WTC11 (cell line): ENCODE measurements at regions not wholly inside any gene's neighbourhood (a gene's known extent, or its start where the extent isn't known, plus 50 kb on each side); places are given as distances from the start of the nearest gene placed in this dataset.

ENCODE experiments used
- ATAC-seq: fragments of 200-7000 bp; cut with Tn5 transposase; 2 replicates; pipeline ENCODE4 v1.10.0; 2021; ENCODE audit warnings: mild to moderate bottlenecking, moderate library complexity
- CTCF ChIA-PET: fragments of 300-600 bp; sonication (Branson Sonifier 250); formaldehyde crosslinking; loops from one replicate; lab custom pipeline; 2021; ENCODE audit warnings: antibody characterized with exemption; lab: Charles Lee
- POLR2A ChIA-PET: fragments of 350-600 bp; sonication (Branson Sonifier 250); formaldehyde crosslinking; loops from one replicate; lab custom pipeline; 2021; ENCODE audit warnings: antibody characterized with exemption; lab: Charles Lee
- DNase-seq: peaks from one replicate; pipeline ENCODE4 v3.0.0; 2021; ENCODE audit warnings: low spot score
- H3K27ac Mint-ChIP-seq: 2 replicates; pipeline ENCODE4 v1.8.0; 2021; ENCODE audit warnings: mixed read lengths
- H3K27me3 Mint-ChIP-seq: 2 replicates; pipeline ENCODE4 v1.8.0; 2021; ENCODE audit warnings: low read depth, mild to moderate bottlenecking, moderate library complexity, mixed read lengths
- H3K36me3 Mint-ChIP-seq: 2 replicates; pipeline ENCODE4 v1.8.0; 2021; ENCODE audit warnings: mixed read lengths
- H3K4me1 Mint-ChIP-seq: 2 replicates; pipeline ENCODE4 v1.8.0; 2022; ENCODE audit warnings: mixed read lengths
- H3K4me3 Mint-ChIP-seq: 2 replicates; pipeline ENCODE4 v1.8.0; 2021; ENCODE audit warnings: mild to moderate bottlenecking, moderate library complexity, mixed read lengths
- H3K9me3 Mint-ChIP-seq: 2 replicates; pipeline ENCODE4 v1.8.0; 2021; ENCODE audit warnings: mixed read lengths
- ELF4 ChIP-seq: sonication (generic); formaldehyde crosslinking; IDR thresholded peaks from 2 replicates; pipeline ENCODE4 v1.8.1; 2022; ENCODE audit warnings: low read depth, mild to moderate bottlenecking, moderate library complexity, missing genetic modification reagents
- ESRRA ChIP-seq: sonication (generic); formaldehyde crosslinking; IDR thresholded peaks from 2 replicates; pipeline ENCODE4 v1.8.1; 2022; ENCODE audit warnings: mild to moderate bottlenecking, missing genetic modification reagents, borderline replicate concordance
- GABPB1 ChIP-seq: sonication (generic); formaldehyde crosslinking; IDR thresholded peaks from 2 replicates; pipeline ENCODE4 v1.8.1; 2023; ENCODE audit warnings: mild to moderate bottlenecking, missing genetic modification reagents
- GTF2I ChIP-seq: fragments of 250-450 bp; sonication (Bioruptor Pico); conservative IDR thresholded peaks from 2 replicates; pipeline ENCODE4 v1.4.0; 2021; ENCODE audit warnings: mild to moderate bottlenecking
- HMGA2 ChIP-seq: fragments of 250-450 bp; sonication (Bioruptor Pico); IDR thresholded peaks from 2 replicates; pipeline ENCODE4 v1.4.0; 2021; ENCODE audit warnings: mild to moderate bottlenecking, moderate library complexity
- JAZF1 ChIP-seq: fragments of 250-450 bp; sonication (Bioruptor Pico); IDR thresholded peaks from 2 replicates; pipeline ENCODE4 v1.9.0; 2021; ENCODE audit warnings: moderate library complexity, mild to moderate bottlenecking, inconsistent platforms
- NFE2L1 ChIP-seq: sonication (generic); formaldehyde crosslinking; IDR thresholded peaks from 2 replicates; pipeline ENCODE4 v1.8.1; 2023; ENCODE audit warnings: missing genetic modification reagents
- NR1H2 ChIP-seq: sonication (generic); formaldehyde crosslinking; IDR thresholded peaks from 2 replicates; pipeline ENCODE4 v1.9.0; 2021; ENCODE audit warnings: mild to moderate bottlenecking, moderate library complexity, missing genetic modification reagents
- PRRX2 ChIP-seq: fragments of 250-450 bp; sonication (Bioruptor Pico); IDR thresholded peaks from 2 replicates; pipeline ENCODE4 v1.8.0; 2021; ENCODE audit warnings: mild to moderate bottlenecking
- RORB ChIP-seq: fragments of 250-450 bp; sonication (Bioruptor Pico); IDR thresholded peaks from 2 replicates; pipeline ENCODE4 v1.9.0; 2021; ENCODE audit warnings: mild to moderate bottlenecking
- SOX15 ChIP-seq: fragments of 250-450 bp; sonication (Bioruptor Pico); IDR thresholded peaks from 2 replicates; pipeline ENCODE4 v1.9.0; 2021; ENCODE audit warnings: mild to moderate bottlenecking
- TCF7 ChIP-seq: sonication (generic); formaldehyde crosslinking; IDR thresholded peaks from 2 replicates; pipeline ENCODE4 v1.8.0; 2022; ENCODE audit warnings: mild to moderate bottlenecking, low read depth, missing genetic modification reagents, moderate library complexity
- TEAD4 ChIP-seq: sonication (generic); formaldehyde crosslinking; IDR thresholded peaks from 2 replicates; pipeline ENCODE4 v1.8.0; 2022; ENCODE audit warnings: mild to moderate bottlenecking, missing genetic modification reagents
- ZBTB21 ChIP-seq: sonication (generic); formaldehyde crosslinking; IDR thresholded peaks from 2 replicates; pipeline ENCODE4 v1.8.1; 2023; ENCODE audit warnings: mild to moderate bottlenecking, missing genetic modification reagents, borderline replicate concordance
- ZNF121 ChIP-seq: sonication (generic); formaldehyde crosslinking; IDR thresholded peaks from 2 replicates; pipeline ENCODE4 v1.8.0; 2023; ENCODE audit warnings: missing genetic modification reagents
- ZNF219 ChIP-seq: sonication (generic); formaldehyde crosslinking; IDR thresholded peaks from 2 replicates; pipeline ENCODE4 v1.8.0; 2023; ENCODE audit warnings: missing genetic modification reagents, mild to moderate bottlenecking, borderline replicate concordance
- TF ChIP-seq, protein P1 (sequence below): sonication (generic); formaldehyde crosslinking; IDR thresholded peaks from 2 replicates; pipeline ENCODE4 v1.8.1; 2022; ENCODE audit warnings: missing genetic modification reagents, borderline replicate concordance
- TF ChIP-seq, protein P2 (sequence below): sonication (generic); formaldehyde crosslinking; IDR thresholded peaks from 2 replicates; pipeline ENCODE4 v1.8.1; 2022; ENCODE audit warnings: low read depth, missing genetic modification reagents, borderline replicate concordance
- TF ChIP-seq, protein P3 (sequence below): sonication (generic); formaldehyde crosslinking; IDR thresholded peaks from 2 replicates; pipeline ENCODE4 v1.8.1; 2022; ENCODE audit warnings: mild to moderate bottlenecking, moderate library complexity, missing genetic modification reagents
- TF ChIP-seq, protein P4 (sequence below): sonication (generic); formaldehyde crosslinking; IDR thresholded peaks from 2 replicates; pipeline ENCODE4 v1.8.1; 2022; ENCODE audit warnings: low read depth, mild to moderate bottlenecking, moderate library complexity, missing genetic modification reagents, borderline replicate concordance
- TF ChIP-seq, protein P5 (sequence below): fragments of 250-450 bp; sonication (Bioruptor Pico); IDR thresholded peaks from 2 replicates; pipeline ENCODE4 v1.9.0; 2021; ENCODE audit warnings: mild to moderate bottlenecking
- TF ChIP-seq, protein P6 (sequence below): sonication (generic); formaldehyde crosslinking; IDR thresholded peaks from 2 replicates; pipeline ENCODE4 v1.8.1; 2023; ENCODE audit warnings: mild to moderate bottlenecking, missing genetic modification reagents, moderate library complexity
- TF ChIP-seq, protein P7 (sequence below): sonication (generic); formaldehyde crosslinking; IDR thresholded peaks from 2 replicates; pipeline ENCODE4 v1.8.1; 2023; ENCODE audit warnings: mild to moderate bottlenecking, missing genetic modification reagents

DNA sequence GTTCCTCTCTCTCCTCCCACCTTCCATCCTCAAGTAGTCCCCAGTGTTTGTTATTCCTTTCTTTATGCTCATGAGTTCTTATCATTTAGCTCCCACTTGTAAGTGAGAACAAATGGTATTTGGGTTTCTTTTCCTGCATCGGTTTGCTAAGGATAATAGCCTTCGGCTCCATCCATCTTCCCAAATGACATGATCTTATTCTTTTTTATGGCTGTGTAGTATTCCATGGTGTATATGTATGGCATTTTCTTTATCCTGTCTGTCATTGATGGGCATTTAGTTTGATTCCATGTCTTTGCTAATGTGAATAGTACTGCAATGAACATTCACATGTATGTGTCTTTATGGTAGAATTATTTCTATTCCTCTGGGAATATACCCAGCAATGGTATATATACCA, 62.4 kb upstream of the CFAP161 start (continued):
- TF ChIP-seq, protein P1, sequence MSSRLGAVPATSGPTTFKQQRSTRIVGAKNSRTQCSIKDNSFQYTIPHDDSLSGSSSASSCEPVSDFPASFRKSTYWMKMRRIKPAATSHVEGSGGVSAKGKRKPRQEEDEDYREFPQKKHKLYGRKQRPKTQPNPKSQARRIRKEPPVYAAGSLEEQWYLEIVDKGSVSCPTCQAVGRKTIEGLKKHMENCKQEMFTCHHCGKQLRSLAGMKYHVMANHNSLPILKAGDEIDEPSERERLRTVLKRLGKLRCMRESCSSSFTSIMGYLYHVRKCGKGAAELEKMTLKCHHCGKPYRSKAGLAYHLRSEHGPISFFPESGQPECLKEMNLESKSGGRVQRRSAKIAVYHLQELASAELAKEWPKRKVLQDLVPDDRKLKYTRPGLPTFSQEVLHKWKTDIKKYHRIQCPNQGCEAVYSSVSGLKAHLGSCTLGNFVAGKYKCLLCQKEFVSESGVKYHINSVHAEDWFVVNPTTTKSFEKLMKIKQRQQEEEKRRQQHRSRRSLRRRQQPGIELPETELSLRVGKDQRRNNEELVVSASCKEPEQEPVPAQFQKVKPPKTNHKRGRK (CRISPR knock-in tag) = no peak
- TF ChIP-seq TEAD4 (CRISPR knock-in tag) = no peak
- TF ChIP-seq PRRX2 (CRISPR knock-in tag) = no peak
- TF ChIP-seq, protein P2, sequence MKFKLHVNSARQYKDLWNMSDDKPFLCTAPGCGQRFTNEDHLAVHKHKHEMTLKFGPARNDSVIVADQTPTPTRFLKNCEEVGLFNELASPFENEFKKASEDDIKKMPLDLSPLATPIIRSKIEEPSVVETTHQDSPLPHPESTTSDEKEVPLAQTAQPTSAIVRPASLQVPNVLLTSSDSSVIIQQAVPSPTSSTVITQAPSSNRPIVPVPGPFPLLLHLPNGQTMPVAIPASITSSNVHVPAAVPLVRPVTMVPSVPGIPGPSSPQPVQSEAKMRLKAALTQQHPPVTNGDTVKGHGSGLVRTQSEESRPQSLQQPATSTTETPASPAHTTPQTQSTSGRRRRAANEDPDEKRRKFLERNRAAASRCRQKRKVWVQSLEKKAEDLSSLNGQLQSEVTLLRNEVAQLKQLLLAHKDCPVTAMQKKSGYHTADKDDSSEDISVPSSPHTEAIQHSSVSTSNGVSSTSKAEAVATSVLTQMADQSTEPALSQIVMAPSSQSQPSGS = no peak
- no peak for TF ChIP-seq NR1H2
- no peak for TF ChIP-seq RORB (CRISPR knock-in tag)

GRCh38 chr15:81072551-81072950, 61.5 kb upstream of the CFAP161 start:
- Mint-ChIP-seq H3K27me3 (peaks cover 4% of the 10 kb centered on the region), H3K27ac (no peak overlapping the region), H3K9me3 (peaks cover 6% of the 10 kb centered on the region), H3K36me3 (no peaks in the 10 kb centered on the region), H3K4me3 (no peak overlapping the region), H3K4me1 (no peaks in the 10 kb centered on the region)
- ATAC-seq (no peak), DNase-seq (no peak)
- ChIA-PET CTCF (interaction anchor here (1.1 kb wide), 1 partner anchor 203 kb away, joined by 3 read pairs; no protein-coding TSS in a partner anchor), POLR2A (no interaction called here)
- no peak for TF ChIP-seq GABPB1 (CRISPR knock-in tag)
- no peak for TF ChIP-seq ESRRA (CRISPR knock-in tag)
- no peak for TF ChIP-seq GTF2I
- no peak for TF ChIP-seq TCF7 (CRISPR knock-in tag)
- no peak for TF ChIP-seq NFE2L1 (CRISPR knock-in tag)
- TF ChIP-seq ZNF121 = no peak
- TF ChIP-seq ELF4 (CRISPR knock-in tag) = no peak
- TF ChIP-seq, protein P3, sequence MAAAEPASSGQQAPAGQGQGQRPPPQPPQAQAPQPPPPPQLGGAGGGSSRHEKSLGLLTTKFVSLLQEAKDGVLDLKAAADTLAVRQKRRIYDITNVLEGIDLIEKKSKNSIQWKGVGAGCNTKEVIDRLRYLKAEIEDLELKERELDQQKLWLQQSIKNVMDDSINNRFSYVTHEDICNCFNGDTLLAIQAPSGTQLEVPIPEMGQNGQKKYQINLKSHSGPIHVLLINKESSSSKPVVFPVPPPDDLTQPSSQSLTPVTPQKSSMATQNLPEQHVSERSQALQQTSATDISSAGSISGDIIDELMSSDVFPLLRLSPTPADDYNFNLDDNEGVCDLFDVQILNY (CRISPR knock-in tag) = no peak
- TF ChIP-seq, protein P4, sequence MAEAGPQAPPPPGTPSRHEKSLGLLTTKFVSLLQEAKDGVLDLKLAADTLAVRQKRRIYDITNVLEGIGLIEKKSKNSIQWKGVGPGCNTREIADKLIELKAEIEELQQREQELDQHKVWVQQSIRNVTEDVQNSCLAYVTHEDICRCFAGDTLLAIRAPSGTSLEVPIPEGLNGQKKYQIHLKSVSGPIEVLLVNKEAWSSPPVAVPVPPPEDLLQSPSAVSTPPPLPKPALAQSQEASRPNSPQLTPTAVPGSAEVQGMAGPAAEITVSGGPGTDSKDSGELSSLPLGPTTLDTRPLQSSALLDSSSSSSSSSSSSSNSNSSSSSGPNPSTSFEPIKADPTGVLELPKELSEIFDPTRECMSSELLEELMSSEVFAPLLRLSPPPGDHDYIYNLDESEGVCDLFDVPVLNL (CRISPR knock-in tag) = no peak
- TF ChIP-seq, protein P5, sequence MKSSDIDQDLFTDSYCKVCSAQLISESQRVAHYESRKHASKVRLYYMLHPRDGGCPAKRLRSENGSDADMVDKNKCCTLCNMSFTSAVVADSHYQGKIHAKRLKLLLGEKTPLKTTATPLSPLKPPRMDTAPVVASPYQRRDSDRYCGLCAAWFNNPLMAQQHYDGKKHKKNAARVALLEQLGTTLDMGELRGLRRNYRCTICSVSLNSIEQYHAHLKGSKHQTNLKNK (CRISPR knock-in tag) = no peak
- TF ChIP-seq, protein P6, sequence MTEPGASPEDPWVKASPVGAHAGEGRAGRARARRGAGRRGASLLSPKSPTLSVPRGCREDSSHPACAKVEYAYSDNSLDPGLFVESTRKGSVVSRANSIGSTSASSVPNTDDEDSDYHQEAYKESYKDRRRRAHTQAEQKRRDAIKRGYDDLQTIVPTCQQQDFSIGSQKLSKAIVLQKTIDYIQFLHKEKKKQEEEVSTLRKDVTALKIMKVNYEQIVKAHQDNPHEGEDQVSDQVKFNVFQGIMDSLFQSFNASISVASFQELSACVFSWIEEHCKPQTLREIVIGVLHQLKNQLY = no peak

GRCh38 chr15:81073801-81074200, 60.3 kb upstream of the CFAP161 start:
- DNase-seq (no peak), ATAC-seq (no peak)
- ChIA-PET CTCF (interaction anchor here (0.9 to 1.1 kb wide), 2 partner anchors 9 to 202 kb away, joined by 3 read pairs; no protein-coding TSS in a partner anchor), POLR2A (no interaction called here)
- Mint-ChIP-seq H3K4me1 (no peaks in the 10 kb centered on the region), H3K9me3 (peaks cover 11% of the 10 kb centered on the region), H3K4me3 (no peak overlapping the region), H3K36me3 (no peaks in the 10 kb centered on the region), H3K27me3 (peaks cover 10% of the 10 kb centered on the region), H3K27ac (no peak overlapping the region)
- TF ChIP-seq SOX15 (CRISPR knock-in tag) (no peak), ZBTB21 (CRISPR knock-in tag) (no peak), HMGA2 (CRISPR knock-in tag) (no peak), JAZF1 (CRISPR knock-in tag) (no peak), ZNF219 (CRISPR knock-in tag) (no peak)
- TF ChIP-seq, protein P4 (CRISPR knock-in tag) = no peak
- TF ChIP-seq, protein P7, sequence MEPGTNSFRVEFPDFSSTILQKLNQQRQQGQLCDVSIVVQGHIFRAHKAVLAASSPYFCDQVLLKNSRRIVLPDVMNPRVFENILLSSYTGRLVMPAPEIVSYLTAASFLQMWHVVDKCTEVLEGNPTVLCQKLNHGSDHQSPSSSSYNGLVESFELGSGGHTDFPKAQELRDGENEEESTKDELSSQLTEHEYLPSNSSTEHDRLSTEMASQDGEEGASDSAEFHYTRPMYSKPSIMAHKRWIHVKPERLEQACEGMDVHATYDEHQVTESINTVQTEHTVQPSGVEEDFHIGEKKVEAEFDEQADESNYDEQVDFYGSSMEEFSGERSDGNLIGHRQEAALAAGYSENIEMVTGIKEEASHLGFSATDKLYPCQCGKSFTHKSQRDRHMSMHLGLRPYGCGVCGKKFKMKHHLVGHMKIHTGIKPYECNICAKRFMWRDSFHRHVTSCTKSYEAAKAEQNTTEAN (CRISPR knock-in tag) = no peak
- TF ChIP-seq, protein P2 = no peak
